Gastrocnemius medialis (tissue), 4 donors: ENCODE measurements at regions not wholly inside any gene's neighbourhood (a gene's known extent, or its start where the extent isn't known, plus 50 kb on each side); places are given as distances from the start of the nearest gene placed in this dataset.

ENCODE experiments used
- ATAC-seq, 2 donors: fragments of 150-250 bp; one replicate each; pipeline ENCODE4 v1.9.1; 2016
- DNase-seq, 2 donors: peaks; one replicate each; pipeline ENCODE4 v3.0.0-alpha.2; 2019
- H3K27ac ChIP-seq, 4 donors: fragments of 200-600 bp; sonication (generic); 1 replicate in 1 of 4; 2 replicates in 3 of 4; pipeline ENCODE4 v1.5.1; 2016 to 2018; ENCODE audit warnings: mild to moderate bottlenecking in 2 of 4, moderate library complexity in 1 of 4
- H3K27me3 ChIP-seq, 3 donors: fragments of 200-600 bp; sonication (generic) in 2 of 3; 1 replicate in 1 of 3; 2 replicates in 2 of 3; pipeline versions ENCODE4 v1.5.1 to v1.6.0; 2016 to 2019; ENCODE audit warnings: mild to moderate bottlenecking in 1 of 3, moderate library complexity in 1 of 3
- H3K36me3 ChIP-seq, 2 donors: fragments of 200-600 bp; sonication (generic) in 1 of 2; one replicate each; pipeline ENCODE4 v1.5.1; 2017 to 2018
- H3K4me1 ChIP-seq, 2 donors: fragments of 200-600 bp; sonication (generic) in 1 of 2; one replicate each; pipeline ENCODE4 v1.5.1; 2016 to 2017; ENCODE audit warnings: mild to moderate bottlenecking in 2 of 2
- H3K4me3 ChIP-seq, 4 donors: fragments of 200-600 bp; sonication (generic) in 3 of 4; 1 replicate in 1 of 4; 2 replicates in 3 of 4; pipeline ENCODE4 v1.5.1; 2016 to 2019; ENCODE audit warnings: mild to moderate bottlenecking in 2 of 4
- H3K9me3 ChIP-seq, 3 donors: fragments of 200-600 bp; sonication (generic) in 2 of 3; 1 replicate in 1 of 3; 2 replicates in 2 of 3; pipeline ENCODE4 v1.5.1; 2016 to 2019
- POLR2A ChIP-seq, 2 donors: fragments of 450-650 bp; IDR thresholded peaks; one replicate each; pipeline ENCODE4 v1.6.1; 2017; ENCODE audit warnings: antibody characterized with exemption in 2 of 2, mild to moderate bottlenecking in 2 of 2, moderate library complexity in 2 of 2
- in situ Hi-C, 4 donors: fragments of 200-750 bp; cut with MboI; loops; one replicate each; pipeline versions ENCODE4 v1.15.0 to v1.8.0; 2017; ENCODE audit warnings: low sequenced_read_pairs in 4 of 4
- intact Hi-C: fragments of 100-400 bp; cut with DNase I; formaldehyde crosslinking; loops from one replicate; pipeline ENCODE4 v1.15.1; 2023; ENCODE audit warnings: low total_unique reads
- TF ChIP-seq, protein P1 (sequence below), 5 experiments: fragments of 450-650 bp in 3 of 5; fragments of 200-600 bp in 2 of 5; sonication (generic) in 2 of 5; IDR thresholded peaks in 4 of 5; conservative IDR thresholded peaks in 1 of 5; 1 replicate in 4 of 5; 2 replicates in 1 of 5; pipeline ENCODE4 v1.5.1; 2016 to 2019; ENCODE audit warnings: antibody characterized with exemption in 5 of 5, mild to moderate bottlenecking in 3 of 5, moderate library complexity in 3 of 5

DNA sequence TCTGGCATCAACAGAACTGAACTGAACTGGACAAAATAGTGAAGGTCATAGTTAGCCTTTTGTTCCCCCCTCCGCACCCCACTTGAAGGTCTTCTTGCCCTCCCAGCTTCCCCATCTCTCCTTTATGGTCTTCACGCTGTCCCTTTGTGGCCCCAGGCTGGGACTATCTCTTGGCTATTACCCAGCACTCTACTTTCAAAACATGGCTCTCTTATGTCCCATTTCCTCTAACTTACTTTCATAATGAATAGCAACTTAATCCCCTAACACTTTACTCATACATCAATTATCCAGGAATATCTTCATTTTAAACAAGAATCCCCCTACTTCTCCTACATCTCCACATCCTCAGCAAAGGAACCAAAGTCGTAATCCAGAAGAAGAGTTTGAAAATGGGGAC, 135.3 kb upstream of the ITGB1 start:
- Histone ChIP-seq H3K36me3 (no peaks in the 10 kb centered on the region), H3K4me3 (no peak overlapping the region), H3K4me1 (no peaks in the 10 kb centered on the region), H3K9me3 (no peaks in the 10 kb centered on the region), H3K27me3 (no peaks in the 10 kb centered on the region), H3K27ac (no peak overlapping the region)
- in situ Hi-C loops (no loop called here), intact Hi-C loops (no loop called here)
- no peak for DNase-seq
- TF ChIP-seq, protein P1, sequence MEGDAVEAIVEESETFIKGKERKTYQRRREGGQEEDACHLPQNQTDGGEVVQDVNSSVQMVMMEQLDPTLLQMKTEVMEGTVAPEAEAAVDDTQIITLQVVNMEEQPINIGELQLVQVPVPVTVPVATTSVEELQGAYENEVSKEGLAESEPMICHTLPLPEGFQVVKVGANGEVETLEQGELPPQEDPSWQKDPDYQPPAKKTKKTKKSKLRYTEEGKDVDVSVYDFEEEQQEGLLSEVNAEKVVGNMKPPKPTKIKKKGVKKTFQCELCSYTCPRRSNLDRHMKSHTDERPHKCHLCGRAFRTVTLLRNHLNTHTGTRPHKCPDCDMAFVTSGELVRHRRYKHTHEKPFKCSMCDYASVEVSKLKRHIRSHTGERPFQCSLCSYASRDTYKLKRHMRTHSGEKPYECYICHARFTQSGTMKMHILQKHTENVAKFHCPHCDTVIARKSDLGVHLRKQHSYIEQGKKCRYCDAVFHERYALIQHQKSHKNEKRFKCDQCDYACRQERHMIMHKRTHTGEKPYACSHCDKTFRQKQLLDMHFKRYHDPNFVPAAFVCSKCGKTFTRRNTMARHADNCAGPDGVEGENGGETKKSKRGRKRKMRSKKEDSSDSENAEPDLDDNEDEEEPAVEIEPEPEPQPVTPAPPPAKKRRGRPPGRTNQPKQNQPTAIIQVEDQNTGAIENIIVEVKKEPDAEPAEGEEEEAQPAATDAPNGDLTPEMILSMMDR (IDR thresholded peaks at IDR 0.05 in 4 of 5, conservative IDR thresholded peaks at IDR 0.05 in 1 of 5): no peak
- no peak for ATAC-seq

DNA sequence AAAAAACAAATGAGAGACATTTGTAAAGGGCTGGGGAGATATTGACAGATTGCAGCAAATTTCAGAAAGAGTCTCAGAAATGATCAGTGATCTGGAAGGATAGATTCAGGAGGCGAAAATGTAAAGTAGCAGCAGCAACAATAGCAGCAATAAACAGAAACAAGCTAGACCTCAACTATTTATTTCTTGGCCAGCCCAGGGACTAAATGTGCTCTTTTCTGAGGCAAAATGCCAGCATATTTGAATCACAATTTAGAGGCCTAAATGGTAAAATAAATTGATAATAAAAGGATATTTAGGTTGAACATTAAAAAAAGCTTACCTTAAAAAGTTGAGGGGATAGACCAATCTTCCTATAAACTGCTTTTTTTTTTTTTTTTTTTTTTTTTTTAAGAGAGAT, 134.6 kb upstream of the ITGB1 start:
- Histone ChIP-seq H3K27me3 (no peaks in the 10 kb centered on the region), H3K9me3 (no peaks in the 10 kb centered on the region), H3K27ac (no peak overlapping the region), H3K4me1 (no peaks in the 10 kb centered on the region), H3K36me3 (no peaks in the 10 kb centered on the region), H3K4me3 (no peak overlapping the region)
- no peak for ATAC-seq
- in situ Hi-C loops: no loop called here
- no peak for DNase-seq
- TF ChIP-seq, protein P1 (IDR thresholded peaks at IDR 0.05 in 4 of 5, conservative IDR thresholded peaks at IDR 0.05 in 1 of 5): no peak
- no peak for TF ChIP-seq POLR2A (IDR thresholded peaks at IDR 0.05)
- intact Hi-C loops: no loop called here

DNA sequence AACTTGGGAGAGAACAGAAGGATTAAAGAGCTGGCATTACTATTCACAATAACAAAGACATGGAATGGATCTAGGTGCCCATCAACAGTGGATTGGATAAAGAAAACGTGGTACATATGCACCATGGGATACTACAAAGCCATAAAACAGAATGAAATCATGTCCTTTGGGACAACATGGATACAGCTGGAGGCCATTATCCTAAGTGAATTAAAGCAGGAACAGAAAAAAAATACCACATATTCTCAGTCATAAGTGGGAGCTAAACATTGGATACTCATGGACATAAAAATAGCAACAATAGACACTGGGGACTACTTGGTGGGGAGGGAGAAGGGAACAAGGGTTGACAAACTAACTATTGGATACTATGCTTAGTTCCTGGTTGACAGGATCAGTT, 133.2 kb upstream of the ITGB1 start:
- no peak overlapping the region for H3K27ac ChIP-seq
- no peaks in the 10 kb centered on the region for H3K36me3 ChIP-seq
- H3K4me1 ChIP-seq: no peaks in the 10 kb centered on the region
- no peaks in the 10 kb centered on the region for H3K27me3 ChIP-seq
- TF ChIP-seq, protein P1 (IDR thresholded peaks at IDR 0.05 in 4 of 5, conservative IDR thresholded peaks at IDR 0.05 in 1 of 5): no peak
- no peak for TF ChIP-seq POLR2A (IDR thresholded peaks at IDR 0.05)
- no peak for ATAC-seq
- no peak for DNase-seq
- no peak overlapping the region for H3K4me3 ChIP-seq
- in situ Hi-C loops (no loop called here), intact Hi-C loops (no loop called here)
- H3K9me3 ChIP-seq: no peaks in the 10 kb centered on the region

DNA sequence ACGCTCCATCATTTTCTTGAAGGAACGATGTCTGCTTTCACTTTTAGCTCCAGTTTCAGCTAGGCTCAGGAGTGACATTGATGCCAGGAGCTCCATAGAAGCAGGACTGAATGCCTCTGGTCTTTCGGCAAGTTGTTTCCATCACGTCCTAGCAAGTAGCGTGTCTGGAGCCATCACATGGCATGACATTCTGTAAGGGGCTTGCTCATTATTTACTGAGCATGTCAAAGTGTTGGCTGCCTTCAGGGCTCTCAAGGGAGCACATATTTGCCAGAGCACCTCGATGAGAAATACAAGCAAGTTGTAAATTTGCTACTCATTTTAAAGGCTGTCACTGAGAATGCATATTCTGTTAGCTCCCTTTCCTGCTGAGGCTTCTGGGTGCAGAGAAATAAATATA, 131.0 kb upstream of the ITGB1 start:
- Histone ChIP-seq H3K4me3 (no peak overlapping the region), H3K4me1 (no peaks in the 10 kb centered on the region), H3K27ac (no peak overlapping the region), H3K27me3 (no peaks in the 10 kb centered on the region), H3K9me3 (no peaks in the 10 kb centered on the region), H3K36me3 (no peaks in the 10 kb centered on the region)
- no peak for TF ChIP-seq POLR2A (IDR thresholded peaks at IDR 0.05)
- TF ChIP-seq, protein P1 (IDR thresholded peaks at IDR 0.05 in 4 of 5, conservative IDR thresholded peaks at IDR 0.05 in 1 of 5): no peak
- in situ Hi-C loops: no loop called here
- ATAC-seq (no peak), DNase-seq (no peak)
- intact Hi-C loops: no loop called here

DNA sequence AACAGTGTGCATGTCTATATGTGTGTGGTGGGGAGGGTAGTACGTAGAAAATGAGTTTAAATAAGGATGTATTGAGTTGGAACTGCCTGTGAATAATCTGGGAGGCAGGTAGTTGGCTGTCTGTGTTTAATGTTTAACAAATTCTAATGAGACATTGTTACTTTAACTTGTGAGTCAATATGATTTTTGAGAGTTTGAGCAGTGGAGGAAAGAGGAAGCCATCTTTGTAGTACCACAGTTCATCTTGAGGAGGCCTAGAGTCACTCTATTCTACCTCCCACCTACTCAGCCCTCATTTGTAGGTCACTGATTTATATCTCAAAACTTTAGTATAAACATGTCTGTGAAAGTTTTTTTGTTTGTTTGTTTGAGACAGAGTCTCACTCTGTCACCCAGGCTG, 129.9 kb upstream of the ITGB1 start:
- H3K4me3 ChIP-seq: no peak overlapping the region
- in situ Hi-C loops (no loop called here), intact Hi-C loops (no loop called here)
- ATAC-seq (no peak), DNase-seq (no peak)
- no peaks in the 10 kb centered on the region for H3K36me3 ChIP-seq
- TF ChIP-seq, protein P1 (IDR thresholded peaks at IDR 0.05 in 4 of 5, conservative IDR thresholded peaks at IDR 0.05 in 1 of 5): no peak
- TF ChIP-seq POLR2A (IDR thresholded peaks at IDR 0.05): no peak
- H3K9me3 ChIP-seq: no peaks in the 10 kb centered on the region
- no peaks in the 10 kb centered on the region for H3K27me3 ChIP-seq
- no peak overlapping the region for H3K27ac ChIP-seq
- no peaks in the 10 kb centered on the region for H3K4me1 ChIP-seq
